PFSK-1 (cell line): ENCODE measurements at regions not wholly inside any gene's neighbourhood (a gene's known extent, or its start where the extent isn't known, plus 50 kb on each side); places are given as distances from the start of the nearest gene placed in this dataset.

Experiments used
- FOXP2 ChIP-seq: optimal IDR thresholded peaks from 2 replicates; pipeline ENCODE3; 2011; ENCODE audit warnings: borderline replicate concordance, control low read depth, inconsistent platforms; ENCODE audit not compliant: insufficient read depth; ENCODE audit errors: extremely low read length, extremely low read depth
- POLR2AphosphoS5 ChIP-seq: IDR thresholded peaks from 2 replicates; pipeline ENCODE4 v1.6.1; 2012; ENCODE audit warnings: low read depth, mild to moderate bottlenecking, control low read depth, low read length, moderate library complexity
- REST ChIP-seq, 2 experiments: IDR thresholded peaks; 2 replicates each; pipeline versions ENCODE4 v1.6.1 to v1.8.0; 2011 to 2012; ENCODE audit warnings: low read depth in 2 of 2, low read length in 2 of 2, control low read depth in 1 of 2, inconsistent platforms in 1 of 2, mild to moderate bottlenecking in 1 of 2, moderate library complexity in 1 of 2; ENCODE audit not compliant: insufficient read depth in 1 of 2
- SIN3A ChIP-seq: IDR thresholded peaks from 2 replicates; pipeline ENCODE4 v1.6.1; 2012; ENCODE audit warnings: mild to moderate bottlenecking, low read length, moderate library complexity, borderline replicate concordance; ENCODE audit not compliant: insufficient read depth
- TAF1 ChIP-seq: IDR thresholded peaks from 2 replicates; pipeline ENCODE4 v1.6.1; 2012; ENCODE audit warnings: low read length, control low read depth, borderline replicate concordance; ENCODE audit not compliant: insufficient read depth

DNA sequence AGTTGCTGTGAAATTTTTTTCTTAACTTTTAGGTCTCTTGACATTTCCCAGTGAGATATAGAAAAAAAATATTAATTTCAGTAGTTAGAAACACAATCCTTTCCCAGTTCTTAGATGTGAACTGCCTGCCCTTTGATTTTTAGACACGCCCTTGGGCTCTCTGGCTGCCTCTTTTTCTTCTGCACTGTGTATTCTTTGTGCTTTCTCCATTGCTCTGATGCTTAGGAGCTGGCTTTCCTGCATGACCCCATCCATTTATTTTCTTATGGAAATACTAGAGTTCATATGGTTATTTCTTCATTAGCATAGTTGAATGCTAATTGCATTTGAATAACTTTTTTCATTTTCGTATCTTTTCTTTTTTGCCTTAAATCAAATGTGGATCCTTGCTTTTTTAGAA is 224.9 kb upstream of the SMIM31 start:
- TF ChIP-seq TAF1 (no peak), SIN3A (no peak), FOXP2 (no peak), POLR2AphosphoS5 (no peak), REST (IDR thresholded peaks at IDR 0.05; ENCODE audit: insufficient read depth in 1 of 2, low read depth in 2 of 2, low read length in 2 of 2) (no peak)

GRCh38 chr4:164529486-164529885 is 224.4 kb upstream of the SMIM31 start:
- no peak for TF ChIP-seq FOXP2

- no peak for TF ChIP-seq TAF1
- no peak for TF ChIP-seq SIN3A
- no peak for TF ChIP-seq FOXP2
- no peak for TF ChIP-seq REST (IDR thresholded peaks at IDR 0.05; ENCODE audit: insufficient read depth in 1 of 2, low read depth in 2 of 2, low read length in 2 of 2)
- no peak for TF ChIP-seq POLR2AphosphoS5
Observed at GRCh38 chr4:164531336-164531735, 222.6 kb upstream of the SMIM31 start.

DNA sequence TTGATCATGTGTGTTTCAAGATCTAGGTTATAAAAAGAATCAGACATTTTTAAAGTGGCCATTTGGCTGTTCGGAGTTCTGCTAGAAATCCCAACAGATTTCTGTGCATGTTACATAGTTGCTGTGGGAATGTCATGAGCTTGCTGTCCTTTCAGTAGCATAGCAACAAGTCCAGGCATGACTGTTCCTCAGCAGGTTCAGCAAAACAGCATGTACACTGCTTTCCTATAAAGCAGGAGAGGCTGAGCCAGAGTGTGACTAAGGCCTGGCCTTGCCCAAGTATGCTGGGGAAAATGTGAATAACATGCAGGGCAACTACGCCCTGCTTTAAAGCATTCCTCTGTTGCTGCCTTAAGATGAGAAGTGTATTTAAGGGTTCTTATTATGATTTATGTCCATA is 217.1 kb upstream of the SMIM31 start:
- TF ChIP-seq FOXP2: no peak
- no peak for TF ChIP-seq REST (IDR thresholded peaks at IDR 0.05; ENCODE audit: insufficient read depth in 1 of 2, low read depth in 2 of 2, low read length in 2 of 2)
- no peak for TF ChIP-seq TAF1
- TF ChIP-seq SIN3A: no peak
- no peak for TF ChIP-seq POLR2AphosphoS5

DNA sequence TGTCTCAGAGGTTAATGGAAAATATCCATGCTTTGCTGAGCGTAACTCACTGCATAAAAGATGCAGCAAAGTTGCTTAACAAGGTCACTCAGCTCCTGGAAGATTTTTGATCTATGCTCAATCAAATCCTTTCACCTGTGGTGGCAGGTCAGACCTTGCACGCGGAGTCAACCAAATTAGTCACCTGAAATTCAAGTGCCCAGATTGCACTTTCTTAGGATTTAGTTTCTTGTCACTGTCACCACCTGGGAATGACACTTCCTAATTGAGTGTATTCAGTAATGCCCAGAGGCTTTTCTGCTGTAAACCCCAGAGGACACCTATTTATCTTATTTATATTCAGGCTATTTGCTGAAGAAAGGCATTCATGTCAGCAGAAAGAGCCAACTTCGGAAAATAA is 215.8 kb upstream of the SMIM31 start:
- TF ChIP-seq REST (IDR thresholded peaks at IDR 0.05; ENCODE audit: insufficient read depth in 1 of 2, low read depth in 2 of 2, low read length in 2 of 2): no peak
- no peak for TF ChIP-seq SIN3A
- TF ChIP-seq TAF1: no peak
- TF ChIP-seq FOXP2: no peak
- TF ChIP-seq POLR2AphosphoS5: no peak
